T1000 (cell line): ENCODE measurements at regions not wholly inside any gene's neighbourhood (a gene's known extent, or its start where the extent isn't known, plus 50 kb on each side); places are given as distances from the start of the nearest gene placed in this dataset.

Source experiments
- DNase-seq: peaks from one replicate; lab custom pipeline; 2025; ENCODE audit warnings: mixed read lengths; lab: John Stamatoyannopoulos, UW

DNA sequence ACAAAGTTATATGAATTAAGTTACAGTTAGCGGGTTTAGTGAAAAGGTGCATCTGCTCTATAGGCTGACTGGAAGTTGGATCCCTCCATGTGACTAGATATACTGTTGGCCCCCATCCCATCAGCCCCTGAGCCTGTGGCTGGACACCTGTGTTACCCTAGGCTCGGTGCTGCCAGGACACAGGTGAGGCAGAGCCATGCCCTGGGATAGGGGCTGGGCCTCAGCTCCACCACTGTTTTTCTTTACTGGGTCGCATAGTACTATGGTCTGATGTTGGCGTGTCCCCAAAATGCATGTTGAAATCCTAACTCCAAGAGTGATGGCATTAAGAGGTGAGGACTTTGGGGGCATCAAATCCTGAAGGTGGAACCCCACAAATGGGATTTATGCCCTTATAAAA is 638.6 kb upstream of the ID2 start:
- no peak for DNase-seq

GRCh38 chr2:8044046-8044594 is 637.7 kb upstream of the ID2 start:
- DNase-seq = no peak

DNA sequence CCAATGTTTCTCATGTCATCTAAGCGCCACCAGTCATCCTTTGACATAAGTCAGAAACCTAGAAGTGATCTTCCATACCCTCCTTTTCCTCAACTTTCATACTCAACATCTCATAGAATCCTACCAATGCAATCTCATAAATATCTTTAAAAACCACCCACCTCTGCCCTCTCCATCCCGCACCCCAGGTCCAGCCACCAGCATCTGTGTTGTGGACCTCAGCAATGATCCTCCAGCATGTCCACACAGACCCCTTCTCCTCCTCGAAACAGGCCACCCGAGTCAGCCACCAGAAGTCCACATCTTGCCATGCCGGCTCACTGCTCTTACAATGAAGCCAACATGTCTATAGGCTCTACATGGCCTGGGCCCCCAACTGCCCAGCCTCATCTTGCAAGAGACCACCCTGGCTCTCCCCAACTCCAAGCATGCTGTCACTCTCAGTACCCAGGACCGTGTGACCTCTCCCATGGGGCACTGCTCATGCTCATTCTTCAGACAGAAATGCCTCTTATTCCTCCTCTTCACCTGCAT is 636.7 kb upstream of the ID2 start:
- no peak for DNase-seq

- DNase-seq = no peak
Observed at GRCh38 chr2:8046849-8047248, 635.0 kb upstream of the ID2 start.

- no peak for DNase-seq
Observed at GRCh38 chr2:8049176-8049575, 632.7 kb upstream of the ID2 start.

GRCh38 chr2:8049851-8050571 is 631.8 kb upstream of the ID2 start:
- DNase-seq = no peak

DNA sequence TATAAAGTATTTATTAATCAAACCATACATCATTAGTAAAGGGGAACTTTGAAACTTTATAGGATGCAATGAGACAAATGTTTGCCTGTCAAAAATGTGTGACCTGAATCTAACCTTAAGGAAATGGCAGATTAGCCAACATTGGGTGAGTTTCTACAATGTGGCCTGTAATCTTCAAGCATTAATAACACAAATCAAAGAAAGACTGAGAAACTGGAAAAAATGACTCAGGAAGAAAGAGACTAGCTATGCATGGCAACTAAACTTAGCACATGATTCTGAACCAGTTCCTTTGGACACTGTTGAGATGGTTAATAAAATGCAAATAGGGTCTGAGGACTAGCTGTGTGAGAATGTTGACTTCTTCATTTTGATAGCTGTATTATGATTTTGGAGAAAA is 628.6 kb upstream of the ID2 start:
- DNase-seq = no peak

DNA sequence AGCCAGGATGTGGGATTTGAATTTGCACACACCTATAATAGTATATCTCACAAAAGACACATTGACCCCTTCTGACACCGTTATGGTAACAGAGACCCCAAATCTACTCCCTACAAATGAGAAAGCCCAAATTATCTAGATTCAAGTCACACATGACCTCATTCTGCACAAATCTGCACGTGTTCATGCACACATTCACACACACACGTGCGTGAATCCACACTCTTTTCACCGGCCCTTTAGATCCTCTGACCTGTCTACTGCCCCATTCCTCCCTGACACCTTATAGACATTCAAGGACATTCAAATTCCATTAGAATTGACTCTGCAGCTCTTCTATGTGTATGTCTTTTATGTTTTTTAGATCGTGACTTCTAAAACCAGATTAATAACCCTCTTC is 627.8 kb upstream of the ID2 start:
- no peak for DNase-seq

DNA sequence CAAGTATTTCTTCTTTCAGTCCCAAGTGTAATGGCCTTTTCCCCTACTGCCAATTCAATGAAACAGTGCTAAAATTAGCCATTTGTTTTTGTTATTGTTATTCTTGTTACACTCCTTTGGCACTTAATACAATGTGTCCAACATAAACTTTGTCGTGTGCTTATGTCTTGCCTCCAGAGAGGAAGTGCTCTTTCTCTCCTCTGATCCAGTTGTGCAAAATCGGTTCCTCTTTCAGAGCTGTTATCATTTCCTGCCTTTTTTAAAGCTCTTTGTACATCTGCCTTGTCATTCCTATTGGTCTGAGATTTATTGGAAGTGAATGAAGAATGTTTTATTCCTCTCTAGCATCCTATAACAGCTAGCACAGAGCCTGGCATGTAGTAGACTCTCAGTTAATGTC is 623.2 kb upstream of the ID2 start:
- DNase-seq = no peak

DNA sequence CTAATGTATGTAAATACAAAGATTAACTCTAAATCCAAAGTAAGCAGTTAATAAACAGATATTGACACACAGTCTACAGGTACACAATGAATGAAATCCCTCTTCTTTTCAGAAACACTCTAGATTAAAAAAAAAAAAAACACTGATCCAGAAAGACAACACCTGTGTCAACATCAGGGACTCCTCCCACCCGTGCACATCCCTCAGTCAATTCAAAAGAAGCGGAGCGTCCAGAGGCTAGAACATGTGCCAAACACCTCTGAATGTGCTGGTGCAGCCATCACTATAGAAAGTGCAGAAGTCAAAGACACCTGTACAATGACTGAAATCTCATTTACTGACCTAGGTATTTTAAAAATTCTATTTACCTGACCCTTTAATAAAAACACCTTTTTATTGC is 622.6 kb upstream of the ID2 start:
- no peak for DNase-seq

- DNase-seq = no peak
Observed at GRCh38 chr2:8059794-8060193, 622.1 kb upstream of the ID2 start.

DNA sequence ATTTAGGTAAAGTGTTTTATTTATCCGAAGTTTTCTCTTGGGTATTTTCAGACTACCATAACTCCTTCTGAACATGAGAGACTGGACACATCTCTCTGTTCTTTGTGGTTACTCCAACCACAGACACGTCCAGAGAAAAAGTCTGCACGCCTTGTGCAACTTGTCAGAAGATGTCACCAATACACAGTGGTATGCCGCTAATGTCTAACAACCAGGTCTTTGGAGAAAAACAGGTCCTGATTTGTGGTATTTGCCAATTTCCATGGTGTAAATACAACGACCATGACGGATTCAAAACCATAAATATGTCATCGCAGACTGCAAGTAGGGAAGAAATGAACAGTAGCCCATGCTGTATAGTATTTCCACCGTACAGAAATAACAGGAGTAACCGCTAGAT is 620.6 kb upstream of the ID2 start:
- no peak for DNase-seq

DNA sequence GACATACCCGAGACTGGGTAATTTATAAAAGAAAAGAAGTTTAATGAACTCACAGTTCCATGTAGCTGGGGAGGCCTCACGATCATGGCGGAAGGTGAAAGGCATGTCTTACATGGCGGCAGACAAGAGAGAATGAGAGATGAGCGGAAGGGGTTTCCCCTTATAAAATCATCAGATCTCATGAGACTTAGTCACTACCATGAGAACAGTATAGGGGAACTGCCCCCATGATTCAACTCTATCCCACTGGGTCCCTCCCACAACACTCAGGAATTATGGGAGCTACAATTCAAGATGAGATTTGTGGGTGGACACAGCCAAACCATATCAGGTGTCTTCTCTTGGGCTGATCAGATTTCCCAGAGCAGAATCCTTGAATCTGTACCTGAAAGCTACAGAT is 617.3 kb upstream of the ID2 start:
- no peak for DNase-seq

DNA sequence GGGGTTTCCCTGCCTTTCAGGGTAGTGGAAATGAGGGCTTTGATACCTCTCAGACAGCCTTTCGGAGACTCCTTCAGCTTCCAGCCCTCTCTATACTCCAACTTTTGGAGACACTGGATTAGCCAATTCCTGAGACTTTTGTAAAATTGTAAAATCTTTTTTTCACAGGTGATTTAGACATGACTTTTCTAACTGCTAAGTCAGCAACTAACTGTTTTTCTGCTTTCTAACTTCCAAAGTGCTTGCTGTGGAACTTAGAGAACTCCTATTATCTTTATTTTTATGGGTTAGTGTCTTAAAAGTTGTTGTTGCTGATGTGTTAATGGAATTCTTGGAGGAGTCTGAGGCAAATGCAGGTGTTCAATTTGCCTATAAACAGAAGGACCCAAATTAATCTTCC is 616.7 kb upstream of the ID2 start:
- DNase-seq = no peak

DNA sequence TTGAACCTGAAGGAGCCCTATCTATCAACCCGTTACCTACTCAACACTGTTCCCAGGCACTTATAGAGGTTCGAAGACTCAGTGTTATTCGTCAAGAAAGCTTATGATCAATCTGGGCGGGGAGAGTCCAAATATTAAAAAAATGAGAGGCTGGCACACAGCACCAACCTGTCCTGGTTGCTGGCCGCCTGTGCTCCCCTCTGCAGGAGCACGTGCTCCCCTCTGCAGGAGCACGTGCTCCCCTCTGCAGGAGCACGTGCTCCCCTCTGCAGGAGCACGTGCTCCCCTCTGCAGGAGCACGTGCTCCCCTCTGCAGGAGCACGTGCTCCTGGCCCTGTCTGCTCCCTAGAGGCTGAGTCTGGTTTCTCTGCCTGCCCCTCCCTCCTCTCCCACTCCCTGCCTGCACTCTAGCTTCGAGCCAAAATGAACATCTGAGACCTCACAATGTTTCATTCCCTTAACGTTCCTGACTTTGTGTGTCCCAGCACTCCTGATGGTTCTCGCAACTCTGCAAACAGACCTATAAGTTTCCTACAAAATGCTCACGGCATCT is 614.0 kb upstream of the ID2 start:
- DNase-seq = no peak

DNA sequence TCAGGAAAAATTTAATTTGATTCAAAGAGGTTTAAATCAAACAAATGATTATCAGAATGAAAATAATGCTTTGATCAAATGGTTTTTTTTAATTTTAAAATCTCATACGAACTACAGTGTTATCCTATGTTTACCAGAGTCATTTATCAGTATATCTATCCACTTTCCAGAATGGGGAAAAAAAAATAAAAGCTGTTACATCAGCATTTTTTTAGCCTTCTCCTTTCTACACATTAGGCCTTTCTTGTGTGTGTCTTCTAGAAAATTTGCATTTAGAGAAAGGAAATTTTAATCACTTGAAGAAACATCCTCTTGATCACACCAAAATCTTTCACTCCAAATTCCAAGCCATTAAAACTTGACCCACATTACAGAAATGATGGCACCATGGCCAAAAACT is 608.9 kb upstream of the ID2 start:
- no peak for DNase-seq

DNA sequence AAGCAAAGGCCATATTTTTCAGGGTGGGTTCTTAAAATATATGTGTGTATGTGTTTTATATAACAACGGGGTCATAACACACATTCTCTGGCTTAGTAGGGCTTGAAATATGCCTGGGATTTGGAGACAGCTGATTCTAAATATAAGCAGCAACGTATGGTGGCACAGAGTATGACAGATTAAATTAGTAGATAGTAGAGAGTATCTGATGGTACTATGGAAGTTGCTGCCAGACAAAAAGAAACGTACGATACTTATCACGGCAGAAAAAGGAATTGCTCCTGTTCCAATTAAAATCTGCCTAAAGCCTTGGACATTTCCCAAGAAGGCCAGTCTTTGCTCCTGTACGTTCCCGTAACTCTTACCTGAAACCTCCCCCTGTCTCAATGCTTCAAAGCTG is 607.9 kb upstream of the ID2 start:
- DNase-seq = no peak

DNA sequence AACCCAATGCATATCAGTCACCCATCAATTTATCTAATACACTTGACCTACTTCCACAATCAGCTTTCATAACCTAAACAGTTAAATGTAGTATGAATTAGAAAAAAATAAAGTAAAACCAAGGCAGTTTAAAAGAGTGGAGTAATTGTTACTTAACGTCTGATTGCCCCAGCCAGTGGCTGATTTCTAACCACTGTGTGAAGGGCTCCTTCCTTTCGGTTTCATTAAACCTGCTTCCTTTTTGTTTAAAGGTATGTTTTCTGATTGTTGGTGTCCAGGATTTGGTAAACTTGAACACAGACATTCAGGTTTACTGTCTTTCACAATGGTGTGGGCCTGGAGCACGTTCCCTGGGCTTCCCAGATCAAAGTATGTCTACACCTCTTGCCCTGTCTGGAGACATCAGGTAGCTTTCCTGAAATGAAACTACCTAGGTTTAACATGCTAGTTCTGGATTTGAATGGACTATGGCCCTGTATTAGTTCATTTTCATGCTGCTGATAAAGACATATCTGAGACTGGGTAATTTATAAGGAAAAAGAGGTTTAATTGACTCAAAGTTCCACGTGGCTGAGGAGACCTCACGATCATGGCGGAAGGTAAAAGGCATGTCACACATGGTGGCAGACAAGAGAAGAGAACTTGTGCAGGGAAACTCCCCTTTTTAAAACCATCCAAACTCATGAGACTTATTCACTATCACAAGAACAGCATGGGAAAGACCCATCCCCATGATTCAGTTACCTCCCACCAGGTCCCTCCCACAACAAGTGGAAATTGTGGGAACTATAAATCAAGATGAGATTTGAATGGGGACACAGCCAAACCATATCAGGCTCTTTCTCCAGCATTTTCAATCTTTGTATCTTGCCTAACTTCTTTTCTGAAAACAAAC is 605.2 kb upstream of the ID2 start:
- no peak for DNase-seq

DNA sequence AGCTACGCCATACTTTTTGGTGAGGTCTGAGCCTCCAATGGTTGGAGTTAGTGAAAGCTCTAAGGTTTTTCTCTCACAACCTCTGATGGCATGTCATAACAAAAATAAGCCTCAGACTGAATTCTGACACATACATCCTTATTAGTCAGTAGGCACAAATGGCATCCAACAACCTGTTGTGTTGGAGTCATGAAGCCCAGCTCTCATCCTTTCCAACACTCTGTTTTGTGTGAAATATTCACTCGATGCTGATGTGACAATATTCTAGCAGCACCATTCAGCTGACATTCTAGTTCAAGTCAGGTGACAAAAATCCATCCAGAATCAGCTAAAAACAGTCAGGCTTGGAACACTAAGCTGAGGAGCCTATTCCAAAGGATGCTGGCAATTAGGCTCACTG is 603.2 kb upstream of the ID2 start:
- no peak for DNase-seq

DNA sequence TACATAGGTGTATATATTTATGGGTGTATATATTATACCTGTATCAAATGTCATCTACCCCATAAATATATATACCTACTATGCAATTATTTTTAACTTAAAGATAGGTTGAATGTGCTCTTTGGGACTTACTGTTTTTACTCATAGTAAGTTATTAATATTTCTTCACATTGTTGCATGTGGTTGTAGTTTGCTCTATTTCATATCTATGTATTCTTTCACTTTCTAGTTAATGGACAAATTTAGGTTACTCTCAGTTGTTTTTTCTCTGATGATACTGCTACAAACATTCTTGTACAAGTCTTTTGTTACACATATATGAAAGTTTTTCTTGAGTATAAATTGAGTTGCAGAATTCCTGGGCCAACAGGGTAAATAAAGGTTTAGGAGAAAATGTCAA is 601.8 kb upstream of the ID2 start:
- DNase-seq = no peak

GRCh38 chr2:8081130-8081529 is 600.7 kb upstream of the ID2 start:
- no peak for DNase-seq

- DNase-seq = no peak
Observed at GRCh38 chr2:8082840-8083239, 599.0 kb upstream of the ID2 start.

DNA sequence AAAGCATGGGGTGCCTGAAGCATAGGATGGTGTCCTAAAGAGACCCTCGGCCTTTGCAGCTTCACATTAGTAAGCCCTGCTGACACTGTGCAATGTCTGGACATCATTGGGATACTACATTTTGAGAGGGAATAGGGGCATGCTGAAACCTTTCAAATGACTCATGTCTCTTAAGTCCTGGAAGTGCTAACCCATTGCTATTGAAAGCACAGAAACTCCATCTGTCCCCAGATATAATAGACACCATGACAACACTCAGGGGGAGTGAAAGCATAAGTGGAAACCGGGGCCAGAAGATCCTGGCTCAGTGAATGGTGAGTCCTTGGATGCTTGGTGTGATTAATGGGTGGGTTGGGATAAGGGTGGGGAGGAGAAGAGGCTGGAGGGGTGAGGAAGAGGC is 595.5 kb upstream of the ID2 start:
- DNase-seq = no peak
